Fibroblast of peridontal ligament (primary cell): ENCODE measurements at regions not wholly inside any gene's neighbourhood (a gene's known extent, or its start where the extent isn't known, plus 50 kb on each side); places are given as distances from the start of the nearest gene placed in this dataset.
"Not testable (repeated sequence)": the region's sequence is repeated elsewhere in the genome, so short reads cannot be mapped to it uniquely, and the experiment has no call there.

Experiments
- DNase-seq: peaks from one replicate; pipeline ENCODE4 v3.0.0-alpha.2; 2010; ENCODE audit errors: extremely low read depth

DNA sequence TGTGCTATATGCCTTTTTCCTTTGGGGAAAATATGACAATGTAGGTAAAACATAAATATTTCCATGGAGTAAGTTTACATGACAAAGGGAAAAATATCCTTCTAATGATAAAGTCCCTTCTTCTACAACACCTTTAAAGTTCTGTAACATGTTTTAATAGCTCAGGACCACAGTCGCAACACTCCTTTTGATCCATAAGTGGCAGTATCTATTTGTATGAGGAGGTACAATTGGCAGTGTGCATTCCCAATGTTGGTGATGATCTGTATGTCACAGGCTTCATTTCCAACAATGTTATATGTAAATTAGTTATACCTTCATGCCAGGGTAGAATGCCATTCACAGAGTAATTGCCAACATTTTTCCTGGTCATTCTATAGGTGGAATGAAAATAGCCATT, 127.1 kb upstream of the CCNH start:
- no peak for DNase-seq

DNA sequence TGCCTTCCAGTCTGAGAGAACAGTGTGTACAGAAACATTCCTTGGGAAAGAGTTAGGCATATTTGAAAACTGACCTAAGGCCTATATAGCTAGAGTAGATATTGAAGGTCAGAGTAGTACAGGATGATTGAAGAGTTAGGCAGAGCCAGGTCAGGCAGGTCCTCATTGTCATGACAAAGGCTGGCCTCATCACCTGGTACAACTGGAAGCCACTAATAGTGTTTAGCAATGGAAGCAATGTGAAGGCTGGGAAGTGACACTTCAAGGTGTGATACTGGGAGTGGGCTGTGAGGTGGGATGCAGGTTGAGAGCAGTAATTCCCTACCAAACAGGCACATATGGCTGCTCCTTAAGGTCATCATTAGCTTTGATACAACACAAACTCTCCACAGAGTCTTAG, 123.6 kb upstream of the CCNH start:
- DNase-seq: no peak

- no peak for DNase-seq
Observed at GRCh38 chr5:87535706-87536105, 123.0 kb upstream of the CCNH start.

- no peak for DNase-seq
Observed at GRCh38 chr5:87529486-87530076, 116.9 kb upstream of the CCNH start.

DNA sequence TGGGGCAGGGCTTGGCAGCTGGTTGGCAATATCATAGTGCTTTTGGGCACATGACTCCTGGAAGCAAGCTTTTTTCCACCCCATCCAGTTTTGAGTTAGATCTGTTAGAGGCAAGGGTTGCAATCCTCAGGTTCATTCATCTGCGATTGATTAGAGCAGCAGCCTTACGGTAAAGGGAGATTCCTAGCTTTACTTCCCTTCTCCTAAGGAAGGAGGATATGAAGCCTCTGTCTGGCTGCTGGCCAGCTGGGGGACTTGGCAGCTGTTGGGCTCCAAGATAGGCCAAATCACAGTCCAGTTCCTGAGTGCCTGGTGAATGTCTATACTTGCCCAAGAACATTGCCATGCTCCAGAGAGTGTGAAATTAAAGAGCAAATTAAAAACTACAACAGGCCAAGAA, 113.4 kb upstream of the CCNH start:
- no peak for DNase-seq

DNA sequence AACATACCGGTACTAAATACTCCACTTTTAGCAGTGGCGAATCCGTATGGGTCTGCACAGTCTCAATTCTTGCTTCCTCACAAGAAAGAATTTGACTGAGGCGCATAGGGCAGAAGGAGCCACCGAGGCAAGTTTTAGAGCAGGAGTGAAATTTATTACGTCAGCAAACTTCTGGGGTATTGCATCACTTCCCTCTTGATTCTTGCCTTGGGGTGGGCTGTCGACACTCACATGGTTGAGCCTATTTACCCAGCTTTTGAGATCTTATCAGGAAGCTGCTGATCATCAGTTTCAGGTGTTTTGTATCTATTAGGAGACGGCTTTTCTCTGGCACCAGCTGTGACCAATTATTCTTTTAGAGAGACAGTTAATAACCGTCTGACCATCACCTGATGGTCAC, 111.5 kb upstream of the CCNH start:
- no peak for DNase-seq

- not testable (repeated sequence) for DNase-seq
Observed at GRCh38 chr5:87511778-87512177, 99.0 kb upstream of the CCNH start.

DNA sequence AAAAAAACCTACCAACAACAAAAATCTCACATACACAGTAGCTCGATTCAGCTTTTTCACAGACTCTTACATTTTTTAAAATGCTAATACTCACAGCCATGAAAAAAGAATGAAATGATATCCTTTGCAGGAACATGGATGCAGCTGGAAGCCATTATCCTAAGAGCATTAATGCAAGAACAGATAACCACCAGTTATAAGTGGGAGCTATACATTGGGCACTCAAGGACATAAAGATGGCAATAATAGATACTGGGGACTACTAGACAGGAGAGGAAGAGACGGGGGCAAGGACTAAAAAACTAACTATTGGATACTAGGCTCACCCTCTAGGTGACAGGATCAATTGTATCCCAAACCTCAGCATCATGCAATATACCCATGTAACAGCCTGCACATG, 90.3 kb upstream of the CCNH start:
- DNase-seq: no peak

DNA sequence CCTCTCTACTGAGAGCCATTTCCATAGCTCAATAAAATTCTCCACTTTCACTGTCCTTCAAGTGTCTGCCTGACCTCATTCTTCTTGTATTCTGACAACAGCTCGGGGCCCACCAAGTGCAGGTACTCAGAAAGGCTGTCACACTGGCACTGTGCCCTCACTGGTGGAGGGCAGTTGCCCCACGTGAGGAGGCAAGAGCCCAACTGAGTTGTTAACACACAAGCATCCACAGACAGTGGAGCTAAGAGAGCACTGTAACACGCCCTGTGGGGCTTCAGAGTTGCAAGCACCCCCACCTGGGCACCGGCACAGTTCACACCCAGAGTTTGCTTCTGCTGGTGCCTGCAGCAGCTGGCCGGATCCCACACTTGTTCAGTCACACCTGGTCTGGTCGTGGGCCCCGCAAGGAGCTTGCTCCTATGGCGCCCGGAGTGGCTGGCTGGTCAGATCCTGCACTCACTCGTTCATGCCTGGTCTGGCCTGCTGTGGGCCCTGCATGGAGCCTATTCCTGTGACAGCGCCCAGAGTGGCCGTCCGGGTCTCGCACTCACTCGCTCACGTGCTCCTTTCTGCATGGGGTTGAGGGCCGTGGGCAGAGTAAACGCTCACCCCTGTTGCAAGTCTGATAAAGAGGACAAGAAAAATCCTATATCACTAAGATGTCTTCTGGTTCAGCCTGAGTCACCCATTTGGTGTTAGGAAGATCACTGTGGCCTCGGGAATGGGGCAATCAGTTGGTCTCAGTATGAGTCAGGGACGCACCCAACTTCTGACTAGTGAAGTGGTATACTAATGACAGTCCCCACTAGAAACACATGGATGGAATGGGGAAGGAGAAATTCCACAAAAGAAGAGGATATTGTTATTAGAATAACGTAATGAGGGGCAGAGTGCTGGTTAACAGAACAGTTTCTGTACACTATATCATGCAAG, 87.0 kb upstream of the CCNH start:
- DNase-seq: no peak
